ENCODE measurements at regions not wholly inside any gene's neighbourhood (a gene's known extent, or its start where the extent isn't known, plus 50 kb on each side); places are given as distances from the start of the nearest gene placed in this dataset.

- Mint-ChIP-seq H3K27me3 (ENCODE audit: low read depth) (no peaks in the 10 kb centered on the region), H3K4me1 (ENCODE audit: low read depth) (peaks cover 16% of the 10 kb centered on the region), H3K4me3 (no peak overlapping the region), H3K9me3 (no peaks in the 10 kb centered on the region), H3K27ac (no peak overlapping the region), H3K36me3 (ENCODE audit: low read depth) (peaks cover 4% of the 10 kb centered on the region)
Observed at GRCh38 chr13:74084375-74084935, 49.7 kb downstream of the KLF12 start.

- Mint-ChIP-seq H3K27ac (no peak overlapping the region), H3K4me3 (no peak overlapping the region), H3K27me3 (ENCODE audit: low read depth) (no peaks in the 10 kb centered on the region)
Observed at GRCh38 chr13:74082741-74083160, 51.5 kb downstream of the KLF12 start.

GRCh38 chr13:74080762-74081161, 53.4 kb downstream of the KLF12 start:
- peaks cover 10% of the 10 kb centered on the region for H3K36me3 Mint-ChIP-seq (ENCODE audit: low read depth)
- H3K4me3 Mint-ChIP-seq = no peak overlapping the region
- no peaks in the 10 kb centered on the region for H3K27me3 Mint-ChIP-seq (ENCODE audit: low read depth)
- H3K9me3 Mint-ChIP-seq = no peaks in the 10 kb centered on the region
- no peak overlapping the region for H3K27ac Mint-ChIP-seq
- H3K4me1 Mint-ChIP-seq (ENCODE audit: low read depth) = peaks cover 17% of the 10 kb centered on the region

More at GRCh38 chr13:74082741-74083160, 51.5 kb downstream of the KLF12 start:
- no peaks in the 10 kb centered on the region for H3K9me3 Mint-ChIP-seq
- H3K36me3 Mint-ChIP-seq (ENCODE audit: low read depth) = peaks cover 9% of the 10 kb centered on the region
- H3K4me1 Mint-ChIP-seq (ENCODE audit: low read depth) = peaks cover 16% of the 10 kb centered on the region

GRCh38 chr13:74077792-74078191, 56.4 kb downstream of the KLF12 start:
- Mint-ChIP-seq H3K4me3 (no peak overlapping the region), H3K27ac (no peak overlapping the region), H3K36me3 (ENCODE audit: low read depth) (peaks cover 14% of the 10 kb centered on the region), H3K27me3 (ENCODE audit: low read depth) (no peaks in the 10 kb centered on the region), H3K4me1 (ENCODE audit: low read depth) (peaks cover 26% of the 10 kb centered on the region), H3K9me3 (no peaks in the 10 kb centered on the region)

GRCh38 chr13:74077375-74077774, 56.8 kb downstream of the KLF12 start:
- Mint-ChIP-seq H3K36me3 (ENCODE audit: low read depth) (peaks cover 12% of the 10 kb centered on the region), H3K4me1 (ENCODE audit: low read depth) (peaks cover 23% of the 10 kb centered on the region), H3K9me3 (no peaks in the 10 kb centered on the region), H3K27me3 (ENCODE audit: low read depth) (no peaks in the 10 kb centered on the region), H3K4me3 (no peak overlapping the region), H3K27ac (no peak overlapping the region)

- Mint-ChIP-seq H3K4me3 (no peak overlapping the region), H3K27me3 (ENCODE audit: low read depth) (no peaks in the 10 kb centered on the region), H3K9me3 (no peaks in the 10 kb centered on the region), H3K27ac (no peak overlapping the region), H3K4me1 (ENCODE audit: low read depth) (peaks cover 26% of the 10 kb centered on the region), H3K36me3 (ENCODE audit: low read depth) (peaks cover 14% of the 10 kb centered on the region)
Observed at GRCh38 chr13:74074723-74075122, 59.5 kb downstream of the KLF12 start.

GRCh38 chr13:74073274-74073673, 60.9 kb downstream of the KLF12 start:
- Mint-ChIP-seq H3K9me3 (no peaks in the 10 kb centered on the region), H3K4me3 (no peak overlapping the region), H3K27ac (no peak overlapping the region)

GRCh38 chr13:74070513-74070912, 63.7 kb downstream of the KLF12 start:
- H3K27me3 Mint-ChIP-seq (ENCODE audit: low read depth) = no peaks in the 10 kb centered on the region
- peaks cover 18% of the 10 kb centered on the region for H3K36me3 Mint-ChIP-seq (ENCODE audit: low read depth)
- H3K4me3 Mint-ChIP-seq = peak overlapping the region; percentile 66
- H3K4me1 Mint-ChIP-seq (ENCODE audit: low read depth) = peaks cover 35% of the 10 kb centered on the region
- H3K27ac Mint-ChIP-seq = peak overlapping the region; percentile 71
- no peaks in the 10 kb centered on the region for H3K9me3 Mint-ChIP-seq

More at GRCh38 chr13:74073274-74073673, 60.9 kb downstream of the KLF12 start:
- peaks cover 14% of the 10 kb centered on the region for H3K36me3 Mint-ChIP-seq (ENCODE audit: low read depth)
- peaks cover 36% of the 10 kb centered on the region for H3K4me1 Mint-ChIP-seq (ENCODE audit: low read depth)
- H3K27me3 Mint-ChIP-seq (ENCODE audit: low read depth) = no peaks in the 10 kb centered on the region

- Mint-ChIP-seq H3K27ac (peak overlapping the region; percentile 71), H3K4me1 (ENCODE audit: low read depth) (peaks cover 36% of the 10 kb centered on the region), H3K4me3 (peak overlapping the region; percentile 66)
Observed at GRCh38 chr13:74070065-74070464, 64.1 kb downstream of the KLF12 start.

GRCh38 chr13:74068471-74068870, 65.7 kb downstream of the KLF12 start:
- Mint-ChIP-seq H3K27ac (no peak overlapping the region), H3K4me3 (no peak overlapping the region), H3K4me1 (ENCODE audit: low read depth) (peaks cover 41% of the 10 kb centered on the region), H3K27me3 (ENCODE audit: low read depth) (no peaks in the 10 kb centered on the region), H3K36me3 (ENCODE audit: low read depth) (peaks cover 17% of the 10 kb centered on the region), H3K9me3 (no peaks in the 10 kb centered on the region)

More at GRCh38 chr13:74070065-74070464, 64.1 kb downstream of the KLF12 start:
- peaks cover 18% of the 10 kb centered on the region for H3K36me3 Mint-ChIP-seq (ENCODE audit: low read depth)
- no peaks in the 10 kb centered on the region for H3K9me3 Mint-ChIP-seq
- no peaks in the 10 kb centered on the region for H3K27me3 Mint-ChIP-seq (ENCODE audit: low read depth)

- H3K27ac Mint-ChIP-seq = no peak overlapping the region
- H3K36me3 Mint-ChIP-seq (ENCODE audit: low read depth) = peaks cover 17% of the 10 kb centered on the region
- no peaks in the 10 kb centered on the region for H3K27me3 Mint-ChIP-seq (ENCODE audit: low read depth)
- no peaks in the 10 kb centered on the region for H3K9me3 Mint-ChIP-seq
- peaks cover 48% of the 10 kb centered on the region for H3K4me1 Mint-ChIP-seq (ENCODE audit: low read depth)
- H3K4me3 Mint-ChIP-seq = no peak overlapping the region
Observed at GRCh38 chr13:74067818-74068217, 66.4 kb downstream of the KLF12 start.

- peaks cover 16% of the 10 kb centered on the region for H3K36me3 Mint-ChIP-seq (ENCODE audit: low read depth)
- H3K27me3 Mint-ChIP-seq (ENCODE audit: low read depth) = no peaks in the 10 kb centered on the region
- no peak overlapping the region for H3K4me3 Mint-ChIP-seq
- no peak overlapping the region for H3K27ac Mint-ChIP-seq
- no peaks in the 10 kb centered on the region for H3K9me3 Mint-ChIP-seq
- H3K4me1 Mint-ChIP-seq (ENCODE audit: low read depth) = peaks cover 56% of the 10 kb centered on the region
Observed at GRCh38 chr13:74066937-74067336, 67.3 kb downstream of the KLF12 start.

GRCh38 chr13:74064805-74065312, 69.3 kb downstream of the KLF12 start:
- Mint-ChIP-seq H3K27ac (peak overlapping the region; percentile 2), H3K4me1 (ENCODE audit: low read depth) (peaks cover 62% of the 10 kb centered on the region), H3K4me3 (no peak overlapping the region), H3K9me3 (peaks cover 6% of the 10 kb centered on the region), H3K27me3 (ENCODE audit: low read depth) (no peaks in the 10 kb centered on the region), H3K36me3 (ENCODE audit: low read depth) (peaks cover 24% of the 10 kb centered on the region)

- H3K27me3 Mint-ChIP-seq (ENCODE audit: low read depth) = no peaks in the 10 kb centered on the region
- H3K27ac Mint-ChIP-seq = no peak overlapping the region
- peaks cover 10% of the 10 kb centered on the region for H3K9me3 Mint-ChIP-seq
- H3K4me3 Mint-ChIP-seq = no peak overlapping the region
- H3K36me3 Mint-ChIP-seq (ENCODE audit: low read depth) = peaks cover 23% of the 10 kb centered on the region
- peaks cover 59% of the 10 kb centered on the region for H3K4me1 Mint-ChIP-seq (ENCODE audit: low read depth)
Observed at GRCh38 chr13:74063533-74064100, 70.6 kb downstream of the KLF12 start.

- Mint-ChIP-seq H3K27ac (peak overlapping the region; percentile 93), H3K4me3 (peak overlapping the region; percentile 75)
Observed at GRCh38 chr13:74062933-74063332, 71.3 kb downstream of the KLF12 start.

More at GRCh38 chr13:74062933-74063332, 71.3 kb downstream of the KLF12 start:
- Mint-ChIP-seq H3K4me1 (ENCODE audit: low read depth) (peaks cover 59% of the 10 kb centered on the region), H3K27me3 (ENCODE audit: low read depth) (no peaks in the 10 kb centered on the region), H3K9me3 (peaks cover 10% of the 10 kb centered on the region), H3K36me3 (ENCODE audit: low read depth) (peaks cover 23% of the 10 kb centered on the region)

Data from T-helper 1 cell treated with Interleukin-12 subunit alpha and Interleukin-12 subunit beta and Interleukin-4 antibody, amounts not matched to agents 30 μg/mL and 1 μg/mL, for 36 hours (primary cell).